ENCODE measurements at regions not wholly inside any gene's neighbourhood (a gene's known extent, or its start where the extent isn't known, plus 50 kb on each side); places are given as distances from the start of the nearest gene placed in this dataset.

- intact Hi-C loops (cut with DNase I; ENCODE audit: low total_unique reads): no loop called here
- no peaks in the 10 kb centered on the region for H3K36me3 ChIP-seq
- WGBS, 5 donors: 93 to 97% (median 94%) methylated on average over 26 to 36 of the region's 36 CpGs
- H3K27ac ChIP-seq: no peak overlapping the region
- no peak overlapping the region for H3K4me3 ChIP-seq
- H3K4me1 ChIP-seq: no peaks in the 10 kb centered on the region
- no peaks in the 10 kb centered on the region for H3K27me3 ChIP-seq
- TF ChIP-seq POLR2AphosphoS5 (IDR thresholded peaks at IDR 0.05) (no peak), EP300 (IDR thresholded peaks at IDR 0.05) (no peak), POLR2A (IDR thresholded peaks at IDR 0.05) (no peak), CTCF (IDR thresholded peaks at IDR 0.05) (no peak)
- no peak for DNase-seq
- peaks cover 0 to 22% (median 10%) of the 10 kb centered on the region in 4 donors for H3K9me3 ChIP-seq
Measured at GRCh38 chr4:92182006-92182735, 121.6 kb upstream of the GRID2 start.

- no peaks in the 10 kb centered on the region for H3K36me3 ChIP-seq
- WGBS, 5 donors: 88 to 98% (median 95%) methylated on average over 27 to 33 of the region's 33 CpGs
- no peak overlapping the region for H3K27ac ChIP-seq
- no peak overlapping the region for H3K4me3 ChIP-seq
- no peaks in the 10 kb centered on the region for H3K27me3 ChIP-seq
- no peak for DNase-seq
- peaks cover 0 to 22% (median 10%) of the 10 kb centered on the region in 4 donors for H3K9me3 ChIP-seq
- no peaks in the 10 kb centered on the region for H3K4me1 ChIP-seq
- intact Hi-C loops (cut with DNase I; ENCODE audit: low total_unique reads): no loop called here
- no peak for TF ChIP-seq CTCF (IDR thresholded peaks at IDR 0.05)
- TF ChIP-seq EP300 (IDR thresholded peaks at IDR 0.05): no peak
- TF ChIP-seq POLR2A (IDR thresholded peaks at IDR 0.05): no peak
- no peak for TF ChIP-seq POLR2AphosphoS5 (IDR thresholded peaks at IDR 0.05)
Measured at GRCh38 chr4:92182736-92183407, 120.9 kb upstream of the GRID2 start.

GRCh38 chr4:92183825-92184224 is 119.9 kb upstream of the GRID2 start:
- Histone ChIP-seq H3K27ac (no peak overlapping the region), H3K4me1 (no peaks in the 10 kb centered on the region), H3K4me3 (no peak overlapping the region), H3K36me3 (no peaks in the 10 kb centered on the region), H3K9me3 (peaks cover 0 to 22% (median 10%) of the 10 kb centered on the region in 4 donors), H3K27me3 (no peaks in the 10 kb centered on the region)
- TF ChIP-seq POLR2A (IDR thresholded peaks at IDR 0.05) (no peak), CTCF (IDR thresholded peaks at IDR 0.05) (no peak), POLR2AphosphoS5 (IDR thresholded peaks at IDR 0.05) (no peak), EP300 (IDR thresholded peaks at IDR 0.05) (no peak)
- 96 to 99% (median 98%) methylated on average over 13 of the region's 13 CpGs for WGBS, 5 donors
- no peak for DNase-seq
- intact Hi-C loops (cut with DNase I; ENCODE audit: low total_unique reads): no loop called here

GRCh38 chr4:92184566-92184965 is 119.2 kb upstream of the GRID2 start:
- H3K4me1 ChIP-seq: no peaks in the 10 kb centered on the region

More at GRCh38 chr4:92184566-92184965, 119.2 kb upstream of the GRID2 start:
- H3K36me3 ChIP-seq: no peaks in the 10 kb centered on the region
- H3K27me3 ChIP-seq: no peaks in the 10 kb centered on the region
- H3K27ac ChIP-seq: no peak overlapping the region
- H3K9me3 ChIP-seq: peaks cover 0 to 22% (median 10%) of the 10 kb centered on the region in 4 donors
- DNase-seq: peak in 1 of 2 donors; percentile 34
- intact Hi-C loops (cut with DNase I; ENCODE audit: low total_unique reads): no loop called here
- WGBS, 5 donors: 64 to 76% (median 72%) methylated on average over 2 of the region's 2 CpGs
- H3K4me3 ChIP-seq: no peak overlapping the region
- no peak for TF ChIP-seq EP300 (IDR thresholded peaks at IDR 0.05)
- no peak for TF ChIP-seq CTCF (IDR thresholded peaks at IDR 0.05)
- no peak for TF ChIP-seq POLR2AphosphoS5 (IDR thresholded peaks at IDR 0.05)
- no peak for TF ChIP-seq POLR2A (IDR thresholded peaks at IDR 0.05)
